ENCODE measurements at regions not wholly inside any gene's neighbourhood (a gene's known extent, or its start where the extent isn't known, plus 50 kb on each side); places are given as distances from the start of the nearest gene placed in this dataset.
A peak's percentile ranks its signal among the peaks of the same experiment; 100 is the strongest.

GRCh38 chr2:126748188-126748760 lies 92.3 kb downstream of the GYPC start:
- H3K4me3 Mint-ChIP-seq = no peak overlapping the region
- ChIA-PET POLR2A (no interaction called here), CTCF (no interaction called here)
- no peaks in the 10 kb centered on the region for H3K4me1 Mint-ChIP-seq
- DNase-seq (no peak), ATAC-seq (no peak)
- H3K36me3 Mint-ChIP-seq (ENCODE audit: low read depth) = no peaks in the 10 kb centered on the region
- no peaks in the 10 kb centered on the region for H3K9me3 Mint-ChIP-seq (ENCODE audit: low read depth)
- H3K27me3 Mint-ChIP-seq = no peaks in the 10 kb centered on the region
- intact Hi-C loops (cut with DNase I, micrococcal nuclease) = no loop called here
- no peak overlapping the region for H3K27ac Mint-ChIP-seq

- ChIA-PET CTCF (interaction anchor here (0.5 kb wide), 1 partner anchor 38 kb away, joined by 4 read pairs; no protein-coding TSS in a partner anchor), POLR2A (no interaction called here)
- Mint-ChIP-seq H3K4me1 (peaks cover under 1% of the 10 kb centered on the region), H3K36me3 (ENCODE audit: low read depth) (no peaks in the 10 kb centered on the region), H3K27me3 (no peaks in the 10 kb centered on the region), H3K9me3 (ENCODE audit: low read depth) (no peaks in the 10 kb centered on the region), H3K4me3 (no peak overlapping the region), H3K27ac (no peak overlapping the region)
- DNase-seq = no peak
- no peak for ATAC-seq
- intact Hi-C loops (cut with DNase I, micrococcal nuclease) = loop anchor here in 1 of 2 experiments (1.0 kb wide), 1 partner anchor 221 kb away; no protein-coding TSS in a partner anchor
Measured at GRCh38 chr2:126748929-126749518, 93.1 kb downstream of the GYPC start.

GRCh38 chr2:126749537-126749936 lies 93.6 kb downstream of the GYPC start:
- ATAC-seq (peak; percentile 57), DNase-seq (peak; percentile 28)
- intact Hi-C loops (cut with DNase I, micrococcal nuclease) = loop anchor here in 1 of 2 experiments (1.0 kb wide), 1 partner anchor 221 kb away; no protein-coding TSS in a partner anchor
- H3K27ac Mint-ChIP-seq = no peak overlapping the region
- H3K4me3 Mint-ChIP-seq = no peak overlapping the region
- POLR2A ChIA-PET = no interaction called here
- no peaks in the 10 kb centered on the region for H3K9me3 Mint-ChIP-seq (ENCODE audit: low read depth)
- H3K27me3 Mint-ChIP-seq = no peaks in the 10 kb centered on the region
- CTCF ChIA-PET = interaction anchor here (0.5 kb wide), 1 partner anchor 38 kb away, joined by 4 read pairs; no protein-coding TSS in a partner anchor
- H3K36me3 Mint-ChIP-seq (ENCODE audit: low read depth) = no peaks in the 10 kb centered on the region
- peaks cover 5% of the 10 kb centered on the region for H3K4me1 Mint-ChIP-seq

GRCh38 chr2:126750506-126750905 lies 94.5 kb downstream of the GYPC start:
- no peaks in the 10 kb centered on the region for H3K27me3 Mint-ChIP-seq
- no peak overlapping the region for H3K4me3 Mint-ChIP-seq
- peaks cover 6% of the 10 kb centered on the region for H3K4me1 Mint-ChIP-seq
- no peak overlapping the region for H3K27ac Mint-ChIP-seq
- DNase-seq (no peak), ATAC-seq (no peak)
- CTCF ChIA-PET = no interaction called here
- H3K36me3 Mint-ChIP-seq (ENCODE audit: low read depth) = no peaks in the 10 kb centered on the region
- POLR2A ChIA-PET = no interaction called here
- H3K9me3 Mint-ChIP-seq (ENCODE audit: low read depth) = no peaks in the 10 kb centered on the region
- intact Hi-C loops (cut with DNase I, micrococcal nuclease) = no loop called here

GRCh38 chr2:126751477-126751876 lies 95.5 kb downstream of the GYPC start:
- intact Hi-C loops (cut with DNase I, micrococcal nuclease) = no loop called here
- H3K4me3 Mint-ChIP-seq = no peak overlapping the region
- CTCF ChIA-PET = no interaction called here

GRCh38 chr2:126752876-126753275 lies 96.9 kb downstream of the GYPC start:
- no peaks in the 10 kb centered on the region for H3K36me3 Mint-ChIP-seq (ENCODE audit: low read depth)
- ChIA-PET POLR2A (no interaction called here), CTCF (no interaction called here)
- H3K4me1 Mint-ChIP-seq = peaks cover 6% of the 10 kb centered on the region
- no peaks in the 10 kb centered on the region for H3K27me3 Mint-ChIP-seq
- DNase-seq (no peak), ATAC-seq (no peak)
- H3K9me3 Mint-ChIP-seq (ENCODE audit: low read depth) = peaks cover 4% of the 10 kb centered on the region
- intact Hi-C loops (cut with DNase I, micrococcal nuclease) = no loop called here
- no peak overlapping the region for H3K4me3 Mint-ChIP-seq
- H3K27ac Mint-ChIP-seq = no peak overlapping the region

More at GRCh38 chr2:126751477-126751876, 95.5 kb downstream of the GYPC start:
- DNase-seq (no peak), ATAC-seq (no peak)
- POLR2A ChIA-PET = no interaction called here
- Mint-ChIP-seq H3K27ac (no peak overlapping the region), H3K4me1 (peaks cover 6% of the 10 kb centered on the region), H3K27me3 (no peaks in the 10 kb centered on the region), H3K9me3 (ENCODE audit: low read depth) (peaks cover 4% of the 10 kb centered on the region), H3K36me3 (ENCODE audit: low read depth) (no peaks in the 10 kb centered on the region)

- Mint-ChIP-seq H3K4me3 (no peak overlapping the region), H3K9me3 (ENCODE audit: low read depth) (peaks cover 4% of the 10 kb centered on the region), H3K4me1 (peaks cover 7% of the 10 kb centered on the region), H3K36me3 (ENCODE audit: low read depth) (no peaks in the 10 kb centered on the region), H3K27ac (no peak overlapping the region), H3K27me3 (no peaks in the 10 kb centered on the region)
- ChIA-PET POLR2A (no interaction called here), CTCF (interaction anchor here (0.6 kb wide), 1 partner anchor 227 kb away, joined by 4 read pairs; no protein-coding TSS in a partner anchor)
- ATAC-seq (no peak), DNase-seq (no peak)
- intact Hi-C loops (cut with DNase I, micrococcal nuclease) = no loop called here
Measured at GRCh38 chr2:126753501-126754212, 97.7 kb downstream of the GYPC start.

- peaks cover 4% of the 10 kb centered on the region for H3K9me3 Mint-ChIP-seq (ENCODE audit: low read depth)
- DNase-seq (no peak), ATAC-seq (no peak)
- H3K27me3 Mint-ChIP-seq = no peaks in the 10 kb centered on the region
- H3K4me1 Mint-ChIP-seq = peaks cover 12% of the 10 kb centered on the region
- H3K36me3 Mint-ChIP-seq (ENCODE audit: low read depth) = no peaks in the 10 kb centered on the region
- POLR2A ChIA-PET = no interaction called here
- CTCF ChIA-PET = interaction anchor here (0.6 kb wide), 1 partner anchor 227 kb away, joined by 4 read pairs; no protein-coding TSS in a partner anchor
- intact Hi-C loops (cut with DNase I, micrococcal nuclease) = no loop called here
- H3K27ac Mint-ChIP-seq = no peak overlapping the region
- no peak overlapping the region for H3K4me3 Mint-ChIP-seq
Measured at GRCh38 chr2:126754240-126755004, 98.5 kb downstream of the GYPC start.

- Mint-ChIP-seq H3K4me1 (peaks cover 22% of the 10 kb centered on the region), H3K36me3 (ENCODE audit: low read depth) (no peaks in the 10 kb centered on the region), H3K9me3 (ENCODE audit: low read depth) (peaks cover 4% of the 10 kb centered on the region), H3K27me3 (no peaks in the 10 kb centered on the region), H3K27ac (no peak overlapping the region), H3K4me3 (no peak overlapping the region)
- ATAC-seq (no peak), DNase-seq (no peak)
- ChIA-PET CTCF (no interaction called here), POLR2A (no interaction called here)
- intact Hi-C loops (cut with DNase I, micrococcal nuclease) = no loop called here
Measured at GRCh38 chr2:126756125-126756524, 100.2 kb downstream of the GYPC start.

- Mint-ChIP-seq H3K4me3 (no peak overlapping the region), H3K36me3 (ENCODE audit: low read depth) (no peaks in the 10 kb centered on the region), H3K27me3 (no peaks in the 10 kb centered on the region), H3K9me3 (ENCODE audit: low read depth) (no peaks in the 10 kb centered on the region), H3K4me1 (peaks cover 59% of the 10 kb centered on the region), H3K27ac (peak overlapping the region; percentile 84)
- CTCF ChIA-PET = interaction anchor here (1.3 kb wide), 1 partner anchor 18 kb away, joined by 3 read pairs; no protein-coding TSS in a partner anchor
- DNase-seq (no peak), ATAC-seq (no peak)
- intact Hi-C loops (cut with DNase I, micrococcal nuclease) = no loop called here
- POLR2A ChIA-PET = interaction anchor here (0.6 kb wide), 1 partner anchor 13 kb away, joined by 3 read pairs; no protein-coding TSS in a partner anchor
Measured at GRCh38 chr2:126761256-126761980, 105.5 kb downstream of the GYPC start.
